IPS DF 6.9 (cell line): ENCODE measurements at regions not wholly inside any gene's neighbourhood (a gene's known extent, or its start where the extent isn't known, plus 50 kb on each side); places are given as distances from the start of the nearest gene placed in this dataset.
"Not testable (repeated sequence)": the region's sequence is repeated elsewhere in the genome, so short reads cannot be mapped to it uniquely, and the experiment has no call there.

ENCODE experiments used
- DNase-seq: peaks from one replicate; pipeline ENCODE4 v3.0.0-alpha.2; 2013; ENCODE audit warnings: low read depth, low spot score
- H3K27ac ChIP-seq: one replicate; pipeline ENCODE4 v1.5.1; 2013; ENCODE audit warnings: low read length, control low read depth
- H3K27me3 ChIP-seq: 2 replicates; pipeline ENCODE4 v1.6.1; 2013; ENCODE audit warnings: mild to moderate bottlenecking, low read length; ENCODE audit not compliant: control insufficient read depth, insufficient read depth
- H3K36me3 ChIP-seq: 2 replicates; pipeline ENCODE4 v1.6.1; 2013; ENCODE audit warnings: low read length; ENCODE audit not compliant: control insufficient read depth, insufficient read depth
- H3K4me1 ChIP-seq: 2 replicates; pipeline ENCODE4 v1.6.1; 2013; ENCODE audit warnings: low read length; ENCODE audit not compliant: control insufficient read depth, insufficient read depth
- H3K4me3 ChIP-seq: 2 replicates; pipeline ENCODE4 v1.5.1; 2013; ENCODE audit warnings: mild to moderate bottlenecking, low read length
- H3K9me3 ChIP-seq: 2 replicates; pipeline ENCODE4 v1.6.1; 2013; ENCODE audit warnings: low read length, inconsistent platforms; ENCODE audit not compliant: control insufficient read depth, insufficient read depth
- WGBS: extraction: QIAGEN DNeasy Blood & Tissue Kit; methylation state at CpG from one replicate; pipeline ENCODE4 v1.1.7; 2013; ENCODE audit warnings: mixed read lengths, missing lambda C conversion rate; ENCODE audit not compliant: insufficient read length, insufficient coverage; 5-methylcytosine and 5-hydroxymethylcytosine counted together

- DNase-seq = no peak
- H3K9me3 ChIP-seq = no peaks in the 10 kb centered on the region
- H3K36me3 ChIP-seq = no peaks in the 10 kb centered on the region
- H3K4me1 ChIP-seq = no peaks in the 10 kb centered on the region
- H3K4me3 ChIP-seq = no peak overlapping the region
- no peak overlapping the region for H3K27ac ChIP-seq
- no peaks in the 10 kb centered on the region for H3K27me3 ChIP-seq
Observed at GRCh38 chr5:40202814-40203440, 476.8 kb upstream of the PTGER4 start.

- Histone ChIP-seq H3K27me3 (no peaks in the 10 kb centered on the region), H3K36me3 (no peaks in the 10 kb centered on the region), H3K9me3 (no peaks in the 10 kb centered on the region), H3K27ac (no peak overlapping the region), H3K4me3 (no peak overlapping the region), H3K4me1 (no peaks in the 10 kb centered on the region)
- no peak for DNase-seq
- WGBS = no CpG with 5 or more reads among the region's 2 CpGs
Observed at GRCh38 chr5:40198736-40199135, 481.0 kb upstream of the PTGER4 start.

GRCh38 chr5:40195574-40195973 is 484.1 kb upstream of the PTGER4 start:
- WGBS = no CpG with 5 or more reads among the region's 7 CpGs
- H3K4me3 ChIP-seq = not testable (repeated sequence)

GRCh38 chr5:40191150-40191549 is 488.6 kb upstream of the PTGER4 start:
- Histone ChIP-seq H3K4me3 (no peak overlapping the region), H3K9me3 (no peaks in the 10 kb centered on the region), H3K4me1 (no peaks in the 10 kb centered on the region), H3K27me3 (no peaks in the 10 kb centered on the region), H3K27ac (no peak overlapping the region), H3K36me3 (no peaks in the 10 kb centered on the region)
- DNase-seq = no peak
- WGBS = no CpG with 5 or more reads among the region's 4 CpGs

More at GRCh38 chr5:40195574-40195973, 484.1 kb upstream of the PTGER4 start:
- not testable (repeated sequence) for DNase-seq, H3K4me1 ChIP-seq, H3K9me3 ChIP-seq, H3K36me3 ChIP-seq, H3K27me3 ChIP-seq, H3K27ac ChIP-seq

- no peaks in the 10 kb centered on the region for H3K4me1 ChIP-seq
- DNase-seq = no peak
- no peak overlapping the region for H3K27ac ChIP-seq
- no peaks in the 10 kb centered on the region for H3K36me3 ChIP-seq
- no peaks in the 10 kb centered on the region for H3K27me3 ChIP-seq
- H3K4me3 ChIP-seq = no peak overlapping the region
- H3K9me3 ChIP-seq = no peaks in the 10 kb centered on the region
Observed at GRCh38 chr5:40172721-40173120, 507.0 kb upstream of the PTGER4 start.

- no CpG with 5 or more reads among the region's 2 CpGs for WGBS
- Histone ChIP-seq H3K4me1 (no peaks in the 10 kb centered on the region), H3K9me3 (no peaks in the 10 kb centered on the region), H3K27ac (no peak overlapping the region), H3K36me3 (no peaks in the 10 kb centered on the region), H3K4me3 (no peak overlapping the region), H3K27me3 (no peaks in the 10 kb centered on the region)
- no peak for DNase-seq
Observed at GRCh38 chr5:40171971-40172370, 507.7 kb upstream of the PTGER4 start.

- no CpG with 5 or more reads among the region's 3 CpGs for WGBS
- H3K27me3 ChIP-seq = no peaks in the 10 kb centered on the region
- no peak overlapping the region for H3K4me3 ChIP-seq
- no peak for DNase-seq
- no peaks in the 10 kb centered on the region for H3K9me3 ChIP-seq
- no peaks in the 10 kb centered on the region for H3K36me3 ChIP-seq
- no peak overlapping the region for H3K27ac ChIP-seq
- H3K4me1 ChIP-seq = no peaks in the 10 kb centered on the region
Observed at GRCh38 chr5:40167283-40167682, 512.4 kb upstream of the PTGER4 start.

GRCh38 chr5:40166802-40167201 is 512.9 kb upstream of the PTGER4 start:
- Histone ChIP-seq H3K36me3 (no peaks in the 10 kb centered on the region), H3K9me3 (no peaks in the 10 kb centered on the region), H3K4me3 (no peak overlapping the region), H3K27me3 (no peaks in the 10 kb centered on the region), H3K4me1 (no peaks in the 10 kb centered on the region), H3K27ac (no peak overlapping the region)
- no CpG with 5 or more reads among the region's 1 CpG for WGBS
- DNase-seq = no peak

- DNase-seq = no peak
- Histone ChIP-seq H3K4me3 (no peak overlapping the region), H3K9me3 (no peaks in the 10 kb centered on the region), H3K27ac (no peak overlapping the region), H3K4me1 (no peaks in the 10 kb centered on the region), H3K36me3 (no peaks in the 10 kb centered on the region), H3K27me3 (no peaks in the 10 kb centered on the region)
- no CpG with 5 or more reads among the region's 7 CpGs for WGBS
Observed at GRCh38 chr5:40165789-40166728, 513.7 kb upstream of the PTGER4 start.

- Histone ChIP-seq H3K4me1 (no peaks in the 10 kb centered on the region), H3K27me3 (no peaks in the 10 kb centered on the region), H3K9me3 (no peaks in the 10 kb centered on the region), H3K27ac (no peak overlapping the region), H3K36me3 (no peaks in the 10 kb centered on the region), H3K4me3 (no peak overlapping the region)
- DNase-seq = no peak
- no CpG with 5 or more reads among the region's 6 CpGs for WGBS
Observed at GRCh38 chr5:40165106-40165788, 514.5 kb upstream of the PTGER4 start.
